GM23338 (cell line): ENCODE measurements at regions not wholly inside any gene's neighbourhood (a gene's known extent, or its start where the extent isn't known, plus 50 kb on each side); places are given as distances from the start of the nearest gene placed in this dataset.

Source experiments
- CREB1 ChIP-seq: fragments of 250-450 bp; sonication (Bioruptor Pico); IDR thresholded peaks from 2 replicates; pipeline ENCODE4 v1.5.0; 2020; ENCODE audit warnings: low read depth, mild to moderate bottlenecking, moderate library complexity
- EZH2 ChIP-seq: fragments of 200-600 bp; sonication (generic); IDR thresholded peaks from one replicate; pipeline ENCODE4 v1.8.0; 2017; ENCODE audit warnings: antibody characterized with exemption, mild to moderate bottlenecking, low read depth; ENCODE audit not compliant: unreplicated experiment
- EZH2phosphoT487 ChIP-seq: fragments of 200-600 bp; sonication (generic); IDR thresholded peaks from one replicate; pipeline ENCODE4 v1.8.1; 2018; ENCODE audit warnings: antibody characterized with exemption; ENCODE audit not compliant: unreplicated experiment
- JUNB ChIP-seq: IDR thresholded peaks from one replicate; pipeline ENCODE4 v1.6.1; 2016; ENCODE audit warnings: antibody characterized with exemption; ENCODE audit not compliant: unreplicated experiment
- POLR2AphosphoS5 ChIP-seq: IDR thresholded peaks from 2 replicates; pipeline ENCODE4 v1.6.1; 2016; ENCODE audit warnings: antibody characterized with exemption, low read depth
- STAT1 ChIP-seq: IDR thresholded peaks from one replicate; pipeline ENCODE4 v1.6.1; 2016; ENCODE audit warnings: antibody characterized with exemption; ENCODE audit not compliant: unreplicated experiment
- ZNF114 ChIP-seq: fragments of 250-450 bp; sonication (Bioruptor Pico); IDR thresholded peaks from 2 replicates; pipeline ENCODE4 v1.5.0; 2020; ENCODE audit warnings: mild to moderate bottlenecking, moderate library complexity
- ZNF331 ChIP-seq: fragments of 250-450 bp; sonication (Bioruptor Pico); IDR thresholded peaks from 2 replicates; pipeline ENCODE4 v1.5.0; 2020; ENCODE audit warnings: low read depth, mild to moderate bottlenecking, moderate library complexity
- TF ChIP-seq, protein P1 (sequence below): IDR thresholded peaks from one replicate; pipeline ENCODE4 v1.6.1; 2018; ENCODE audit warnings: antibody characterized with exemption; ENCODE audit not compliant: unreplicated experiment
- TF ChIP-seq, protein P2 (sequence below), 2 experiments: fragments of 200-600 bp in 1 of 2; sonication (generic) in 1 of 2; conservative IDR thresholded peaks; 2 replicates each; pipeline versions ENCODE4 v1.5.1 to v1.6.1; 2016 to 2017; ENCODE audit warnings: antibody characterized with exemption in 2 of 2, low read depth in 2 of 2, mild to moderate bottlenecking in 2 of 2, moderate library complexity in 1 of 2
- TF ChIP-seq, protein P3 (sequence below): IDR thresholded peaks from 2 replicates; pipeline ENCODE4 v1.6.1; 2016; ENCODE audit warnings: antibody characterized with exemption

DNA sequence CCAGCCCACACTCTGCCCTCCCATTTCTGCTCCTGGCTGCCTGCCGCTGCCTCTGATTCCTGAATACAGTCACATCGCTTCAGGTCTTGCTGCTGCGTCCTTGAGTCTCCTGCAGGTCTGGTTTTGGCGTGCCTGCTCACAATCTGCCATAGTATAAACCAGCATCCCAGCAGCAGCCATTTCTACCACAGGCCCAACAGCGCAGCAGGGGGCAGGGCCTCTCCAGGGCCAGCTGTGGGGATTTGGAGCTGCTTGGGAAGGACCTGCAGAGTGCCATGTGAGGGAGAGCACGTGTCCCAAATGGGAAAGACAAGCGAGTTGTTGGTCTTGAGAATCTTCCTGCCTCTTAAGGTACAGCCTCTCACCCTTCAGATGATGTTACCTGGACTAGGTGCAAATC is 398.3 kb upstream of the PPP2R3A start:
- TF ChIP-seq, protein P1, sequence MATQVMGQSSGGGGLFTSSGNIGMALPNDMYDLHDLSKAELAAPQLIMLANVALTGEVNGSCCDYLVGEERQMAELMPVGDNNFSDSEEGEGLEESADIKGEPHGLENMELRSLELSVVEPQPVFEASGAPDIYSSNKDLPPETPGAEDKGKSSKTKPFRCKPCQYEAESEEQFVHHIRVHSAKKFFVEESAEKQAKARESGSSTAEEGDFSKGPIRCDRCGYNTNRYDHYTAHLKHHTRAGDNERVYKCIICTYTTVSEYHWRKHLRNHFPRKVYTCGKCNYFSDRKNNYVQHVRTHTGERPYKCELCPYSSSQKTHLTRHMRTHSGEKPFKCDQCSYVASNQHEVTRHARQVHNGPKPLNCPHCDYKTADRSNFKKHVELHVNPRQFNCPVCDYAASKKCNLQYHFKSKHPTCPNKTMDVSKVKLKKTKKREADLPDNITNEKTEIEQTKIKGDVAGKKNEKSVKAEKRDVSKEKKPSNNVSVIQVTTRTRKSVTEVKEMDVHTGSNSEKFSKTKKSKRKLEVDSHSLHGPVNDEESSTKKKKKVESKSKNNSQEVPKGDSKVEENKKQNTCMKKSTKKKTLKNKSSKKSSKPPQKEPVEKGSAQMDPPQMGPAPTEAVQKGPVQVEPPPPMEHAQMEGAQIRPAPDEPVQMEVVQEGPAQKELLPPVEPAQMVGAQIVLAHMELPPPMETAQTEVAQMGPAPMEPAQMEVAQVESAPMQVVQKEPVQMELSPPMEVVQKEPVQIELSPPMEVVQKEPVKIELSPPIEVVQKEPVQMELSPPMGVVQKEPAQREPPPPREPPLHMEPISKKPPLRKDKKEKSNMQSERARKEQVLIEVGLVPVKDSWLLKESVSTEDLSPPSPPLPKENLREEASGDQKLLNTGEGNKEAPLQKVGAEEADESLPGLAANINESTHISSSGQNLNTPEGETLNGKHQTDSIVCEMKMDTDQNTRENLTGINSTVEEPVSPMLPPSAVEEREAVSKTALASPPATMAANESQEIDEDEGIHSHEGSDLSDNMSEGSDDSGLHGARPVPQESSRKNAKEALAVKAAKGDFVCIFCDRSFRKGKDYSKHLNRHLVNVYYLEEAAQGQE: no peak
- TF ChIP-seq, protein P2, sequence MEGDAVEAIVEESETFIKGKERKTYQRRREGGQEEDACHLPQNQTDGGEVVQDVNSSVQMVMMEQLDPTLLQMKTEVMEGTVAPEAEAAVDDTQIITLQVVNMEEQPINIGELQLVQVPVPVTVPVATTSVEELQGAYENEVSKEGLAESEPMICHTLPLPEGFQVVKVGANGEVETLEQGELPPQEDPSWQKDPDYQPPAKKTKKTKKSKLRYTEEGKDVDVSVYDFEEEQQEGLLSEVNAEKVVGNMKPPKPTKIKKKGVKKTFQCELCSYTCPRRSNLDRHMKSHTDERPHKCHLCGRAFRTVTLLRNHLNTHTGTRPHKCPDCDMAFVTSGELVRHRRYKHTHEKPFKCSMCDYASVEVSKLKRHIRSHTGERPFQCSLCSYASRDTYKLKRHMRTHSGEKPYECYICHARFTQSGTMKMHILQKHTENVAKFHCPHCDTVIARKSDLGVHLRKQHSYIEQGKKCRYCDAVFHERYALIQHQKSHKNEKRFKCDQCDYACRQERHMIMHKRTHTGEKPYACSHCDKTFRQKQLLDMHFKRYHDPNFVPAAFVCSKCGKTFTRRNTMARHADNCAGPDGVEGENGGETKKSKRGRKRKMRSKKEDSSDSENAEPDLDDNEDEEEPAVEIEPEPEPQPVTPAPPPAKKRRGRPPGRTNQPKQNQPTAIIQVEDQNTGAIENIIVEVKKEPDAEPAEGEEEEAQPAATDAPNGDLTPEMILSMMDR (conservative IDR thresholded peaks at IDR 0.05; ENCODE audit: low read depth in 2 of 2): no peak
- TF ChIP-seq ZNF114 (CRISPR knock-in tag): no peak
- TF ChIP-seq POLR2AphosphoS5: no peak
- TF ChIP-seq EZH2: no peak
- TF ChIP-seq CREB1 (CRISPR knock-in tag): no peak
- no peak for TF ChIP-seq ZNF331 (CRISPR knock-in tag)
- no peak for TF ChIP-seq EZH2phosphoT487
- TF ChIP-seq, protein P3, sequence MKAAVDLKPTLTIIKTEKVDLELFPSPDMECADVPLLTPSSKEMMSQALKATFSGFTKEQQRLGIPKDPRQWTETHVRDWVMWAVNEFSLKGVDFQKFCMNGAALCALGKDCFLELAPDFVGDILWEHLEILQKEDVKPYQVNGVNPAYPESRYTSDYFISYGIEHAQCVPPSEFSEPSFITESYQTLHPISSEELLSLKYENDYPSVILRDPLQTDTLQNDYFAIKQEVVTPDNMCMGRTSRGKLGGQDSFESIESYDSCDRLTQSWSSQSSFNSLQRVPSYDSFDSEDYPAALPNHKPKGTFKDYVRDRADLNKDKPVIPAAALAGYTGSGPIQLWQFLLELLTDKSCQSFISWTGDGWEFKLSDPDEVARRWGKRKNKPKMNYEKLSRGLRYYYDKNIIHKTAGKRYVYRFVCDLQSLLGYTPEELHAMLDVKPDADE: no peak
- TF ChIP-seq JUNB: no peak
- no peak for TF ChIP-seq STAT1
